ENCODE measurements at regions not wholly inside any gene's neighbourhood (a gene's known extent, or its start where the extent isn't known, plus 50 kb on each side); places are given as distances from the start of the nearest gene placed in this dataset.
A peak's percentile ranks its signal among the peaks of the same experiment; 100 is the strongest.

DNA sequence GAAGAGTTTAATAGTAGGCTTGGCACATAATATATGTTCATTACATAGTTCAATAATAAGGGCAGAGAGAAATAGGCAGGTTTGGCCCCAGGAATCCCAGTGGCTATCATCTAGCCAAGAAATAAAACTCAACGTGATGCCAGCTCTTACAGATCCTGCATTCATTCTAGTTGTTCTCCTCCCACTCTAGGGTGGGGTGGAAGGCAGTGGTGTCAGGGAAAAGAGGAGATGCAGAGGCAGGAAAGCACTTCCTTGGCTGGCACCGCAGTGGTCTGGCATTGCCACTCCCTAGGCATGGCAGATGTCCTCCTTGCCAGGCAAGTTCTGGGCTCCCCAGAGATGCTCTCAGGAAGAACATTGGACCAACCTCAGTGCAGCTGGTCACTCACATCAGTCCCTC lies 383.6 kb downstream of the GRIN2B start:
- Histone ChIP-seq H3K27me3 (ENCODE audit: insufficient read depth, low read length) (no peaks in the 10 kb centered on the region), H3K9me2 (ENCODE audit: insufficient read depth) (no peaks in the 10 kb centered on the region), H3K36me3 (ENCODE audit: control insufficient read depth in 1 of 2, insufficient read depth in 2 of 2, low read length in 2 of 2) (no peaks in the 10 kb centered on the region), H3K4me2 (ENCODE audit: low read length) (no peak overlapping the region), H3K4me1 (ENCODE audit: control insufficient read depth in 1 of 2, insufficient read depth in 2 of 2, low read length in 2 of 2) (peaks cover 25 to 31% of the 10 kb centered on the region in 2 experiments; a peak in 2 of 4 replicates), H3K27ac (ENCODE audit: low read depth, low read length) (peak overlapping the region; percentile 44), H3K9ac (ENCODE audit: low read length) (no peak overlapping the region), H4K20me1 (ENCODE audit: insufficient read depth) (no peaks in the 10 kb centered on the region), H3K9me3 (ENCODE audit: control insufficient read depth in 1 of 2, insufficient read depth in 1 of 2, low read depth in 1 of 2, low read length in 2 of 2) (no peaks in the 10 kb centered on the region), H3K4me3 (replicated peaks in 1 of 2; ENCODE audit: low read depth in 1 of 2, low read length in 2 of 2) (no peak overlapping the region), H2AFZ (ENCODE audit: low read depth, low read length, poor library complexity, severe bottlenecking) (no peak overlapping the region), H3K79me2 (ENCODE audit: insufficient read depth, low read length) (no peaks in the 10 kb centered on the region)
- no peak for TF ChIP-seq CBX3 (IDR thresholded peaks at IDR 0.05; ENCODE audit: low read depth)
- TF ChIP-seq POLR2AphosphoS5 (IDR thresholded peaks at IDR 0.05; ENCODE audit: low read depth, low read length), result no peak
- no peak for TF ChIP-seq EZH2phosphoT487 (IDR thresholded peaks at IDR 0.05; ENCODE audit: borderline replicate concordance)
- no peak for TF ChIP-seq ELF1 (IDR thresholded peaks at IDR 0.05; ENCODE audit: borderline replicate concordance, low read depth)
- no peak for TF ChIP-seq TCF7L2 (IDR thresholded peaks at IDR 0.05; ENCODE audit: borderline replicate concordance, extremely low read depth, insufficient read depth, insufficient read length)
- no peak for TF ChIP-seq JUND (IDR thresholded peaks at IDR 0.05)
- TF ChIP-seq SIN3A (IDR thresholded peaks at IDR 0.05; ENCODE audit: low read depth), result no peak
- no peak for TF ChIP-seq CEBPB (IDR thresholded peaks at IDR 0.05; ENCODE audit: low read depth)
- TF ChIP-seq, protein P1, sequence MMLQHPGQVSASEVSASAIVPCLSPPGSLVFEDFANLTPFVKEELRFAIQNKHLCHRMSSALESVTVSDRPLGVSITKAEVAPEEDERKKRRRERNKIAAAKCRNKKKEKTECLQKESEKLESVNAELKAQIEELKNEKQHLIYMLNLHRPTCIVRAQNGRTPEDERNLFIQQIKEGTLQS (IDR thresholded peaks at IDR 0.05), result no peak
- no peak for TF ChIP-seq YY1 (IDR thresholded peaks at IDR 0.05; ENCODE audit: extremely low read depth, insufficient replicate concordance, low read depth, low read length)
- no peak for TF ChIP-seq FOSL1 (IDR thresholded peaks at IDR 0.05; ENCODE audit: low read depth)
- CTCF ChIA-PET, result no interaction called here
- POLR2A ChIA-PET, result no interaction called here
- RAD21 ChIA-PET (ENCODE audit: low non-redundant PET in 1 of 2, low total read pairs in 2 of 2, uncharacterized antibody in 2 of 2, unreplicated experiment in 2 of 2), result no interaction called here
- DNase-seq (ENCODE audit: low read depth, low spot score), result no peak
- no peak for ATAC-seq
- intact Hi-C loops (cut with micrococcal nuclease), result no loop called here
- no TSS peak for BruUV-seq (replicated peaks)

DNA sequence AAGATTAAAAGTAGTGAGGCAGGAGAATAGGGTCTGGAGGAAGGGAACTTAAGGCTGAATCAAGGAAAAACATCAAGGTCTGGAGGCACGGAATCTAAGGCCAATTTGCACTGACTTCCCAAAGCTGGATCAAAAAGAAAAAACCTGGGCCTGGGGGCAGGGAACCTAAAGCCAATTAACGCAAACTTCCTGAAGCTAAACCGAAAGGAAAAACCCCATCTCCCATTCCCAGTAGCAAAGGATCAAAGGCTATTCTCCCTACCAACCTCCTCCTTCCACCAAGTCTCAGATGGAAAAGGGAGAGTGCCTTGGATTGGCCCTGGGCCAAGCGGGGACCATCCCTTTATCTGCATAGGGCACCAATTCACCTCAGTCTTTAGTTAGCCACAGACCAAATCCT lies 384.2 kb downstream of the GRIN2B start:
- H3K9me3 ChIP-seq (ENCODE audit: control insufficient read depth in 1 of 2, insufficient read depth in 1 of 2, low read depth in 1 of 2, low read length in 2 of 2), result no peaks in the 10 kb centered on the region
- H3K4me3 ChIP-seq (replicated peaks in 1 of 2; ENCODE audit: low read depth in 1 of 2, low read length in 2 of 2), result no peak overlapping the region
- ATAC-seq (no peak), DNase-seq (ENCODE audit: low read depth, low spot score) (no peak)
- no TSS peak for BruUV-seq (replicated peaks)
- POLR2A ChIA-PET, result no interaction called here
- RAD21 ChIA-PET (ENCODE audit: low non-redundant PET in 1 of 2, low total read pairs in 2 of 2, uncharacterized antibody in 2 of 2, unreplicated experiment in 2 of 2), result no interaction called here
- TF ChIP-seq SP1 (IDR thresholded peaks at IDR 0.05; ENCODE audit: low read depth) (no peak), TCF7L2 (IDR thresholded peaks at IDR 0.05; ENCODE audit: borderline replicate concordance, extremely low read depth, insufficient read depth, insufficient read length) (no peak), YY1 (IDR thresholded peaks at IDR 0.05; ENCODE audit: extremely low read depth, insufficient replicate concordance, low read depth, low read length) (no peak), SRF (IDR thresholded peaks at IDR 0.05; ENCODE audit: low read depth) (no peak), JUND (IDR thresholded peaks at IDR 0.05) (no peak), ELF1 (IDR thresholded peaks at IDR 0.05; ENCODE audit: borderline replicate concordance, low read depth) (no peak), SIN3A (IDR thresholded peaks at IDR 0.05; ENCODE audit: low read depth) (no peak), EZH2phosphoT487 (IDR thresholded peaks at IDR 0.05; ENCODE audit: borderline replicate concordance) (no peak)
- TF ChIP-seq, protein P2, sequence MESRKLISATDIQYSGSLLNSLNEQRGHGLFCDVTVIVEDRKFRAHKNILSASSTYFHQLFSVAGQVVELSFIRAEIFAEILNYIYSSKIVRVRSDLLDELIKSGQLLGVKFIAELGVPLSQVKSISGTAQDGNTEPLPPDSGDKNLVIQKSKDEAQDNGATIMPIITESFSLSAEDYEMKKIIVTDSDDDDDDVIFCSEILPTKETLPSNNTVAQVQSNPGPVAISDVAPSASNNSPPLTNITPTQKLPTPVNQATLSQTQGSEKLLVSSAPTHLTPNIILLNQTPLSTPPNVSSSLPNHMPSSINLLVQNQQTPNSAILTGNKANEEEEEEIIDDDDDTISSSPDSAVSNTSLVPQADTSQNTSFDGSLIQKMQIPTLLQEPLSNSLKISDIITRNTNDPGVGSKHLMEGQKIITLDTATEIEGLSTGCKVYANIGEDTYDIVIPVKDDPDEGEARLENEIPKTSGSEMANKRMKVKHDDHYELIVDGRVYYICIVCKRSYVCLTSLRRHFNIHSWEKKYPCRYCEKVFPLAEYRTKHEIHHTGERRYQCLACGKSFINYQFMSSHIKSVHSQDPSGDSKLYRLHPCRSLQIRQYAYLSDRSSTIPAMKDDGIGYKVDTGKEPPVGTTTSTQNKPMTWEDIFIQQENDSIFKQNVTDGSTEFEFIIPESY (IDR thresholded peaks at IDR 0.05; ENCODE audit: extremely low read depth, insufficient replicate concordance, low read length), result no peak
- H3K27ac ChIP-seq (ENCODE audit: low read depth, low read length), result peak overlapping the region; percentile 44
- no peaks in the 10 kb centered on the region for H3K9me2 ChIP-seq (ENCODE audit: insufficient read depth)
- H3K36me3 ChIP-seq (ENCODE audit: control insufficient read depth in 1 of 2, insufficient read depth in 2 of 2, low read length in 2 of 2), result no peaks in the 10 kb centered on the region
- H4K20me1 ChIP-seq (ENCODE audit: insufficient read depth), result no peaks in the 10 kb centered on the region
- H3K27me3 ChIP-seq (ENCODE audit: insufficient read depth, low read length), result no peaks in the 10 kb centered on the region
- no peak overlapping the region for H3K4me2 ChIP-seq (ENCODE audit: low read length)
- H3K4me1 ChIP-seq (ENCODE audit: control insufficient read depth in 1 of 2, insufficient read depth in 2 of 2, low read length in 2 of 2), result peaks cover 23 to 34% of the 10 kb centered on the region in 2 experiments
- no peak overlapping the region for H2AFZ ChIP-seq (ENCODE audit: low read depth, low read length, poor library complexity, severe bottlenecking)
- CTCF ChIA-PET, result no interaction called here
- no peaks in the 10 kb centered on the region for H3K79me2 ChIP-seq (ENCODE audit: insufficient read depth, low read length)
- intact Hi-C loops (cut with micrococcal nuclease), result no loop called here
- H3K9ac ChIP-seq (ENCODE audit: low read length), result no peak overlapping the region

Data from HCT116 (cell line).